HuH-7 (cell line): ENCODE measurements at regions not wholly inside any gene's neighbourhood (a gene's known extent, or its start where the extent isn't known, plus 50 kb on each side); places are given as distances from the start of the nearest gene placed in this dataset.
"Not testable (repeated sequence)": the region's sequence is repeated elsewhere in the genome, so short reads cannot be mapped to it uniquely, and the experiment has no call there.

Source experiments
- DNase-seq: peaks from one replicate; pipeline ENCODE4 v3.0.0; 2011; ENCODE audit warnings: low spot score

DNA sequence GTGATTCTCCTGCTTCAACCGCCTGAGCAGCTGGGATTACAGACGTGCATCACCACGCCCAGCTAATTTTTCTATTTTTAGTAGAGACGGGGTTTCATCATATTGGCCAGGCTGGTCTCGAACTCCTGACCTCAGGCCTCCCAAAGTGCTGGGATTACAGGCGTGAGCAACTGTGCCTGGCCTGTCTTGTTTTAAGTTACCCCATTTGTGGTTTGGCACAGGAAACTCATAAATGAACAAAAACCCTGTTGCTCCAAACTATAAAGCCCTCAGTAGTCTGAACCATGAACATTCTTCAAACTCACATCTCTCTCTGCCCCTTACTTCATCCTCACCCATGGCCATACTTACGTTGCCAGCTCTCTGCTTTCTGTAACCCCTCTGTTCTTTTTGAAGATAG is 61.7 kb downstream of the RHOU start:
- DNase-seq = not testable (repeated sequence)

DNA sequence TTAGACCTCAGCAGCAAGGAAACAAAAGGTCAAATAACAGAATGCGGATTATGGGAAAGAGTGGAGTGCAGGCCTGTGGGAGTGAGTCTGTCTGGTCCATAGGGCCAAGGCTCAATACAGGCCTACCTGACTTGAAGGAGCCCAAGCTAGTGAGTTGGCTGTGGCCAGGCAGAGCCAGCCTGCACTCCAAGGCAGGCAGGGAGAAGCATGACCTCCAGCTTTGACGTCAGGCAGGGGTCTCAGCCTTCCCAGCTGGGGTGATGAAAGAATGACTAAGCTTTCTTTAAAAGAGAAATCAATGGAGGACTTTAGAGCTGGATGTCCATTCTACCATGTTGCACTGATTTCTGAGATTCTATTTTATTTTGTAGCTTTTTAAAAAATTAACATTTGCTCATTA is 62.8 kb downstream of the RHOU start:
- DNase-seq = no peak

DNA sequence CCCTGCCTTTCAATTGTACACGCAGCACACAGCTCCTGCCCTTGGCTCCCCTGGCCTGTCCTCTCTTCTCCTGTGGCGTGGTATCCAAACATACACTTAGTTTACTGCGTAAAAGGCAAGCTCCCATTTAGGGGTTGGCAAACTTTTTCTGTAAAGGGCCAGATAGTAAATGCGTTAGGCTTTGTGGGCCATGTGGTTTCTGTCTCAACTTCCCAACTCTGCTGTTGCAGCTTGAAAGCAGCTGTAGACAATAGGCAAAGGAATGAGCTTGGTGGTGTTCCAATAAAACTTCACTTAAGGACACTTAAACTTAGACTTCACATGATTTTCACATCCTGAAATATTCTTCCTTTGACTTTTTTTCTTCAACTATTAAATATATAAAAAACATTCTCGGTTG is 63.3 kb downstream of the RHOU start:
- no peak for DNase-seq

DNA sequence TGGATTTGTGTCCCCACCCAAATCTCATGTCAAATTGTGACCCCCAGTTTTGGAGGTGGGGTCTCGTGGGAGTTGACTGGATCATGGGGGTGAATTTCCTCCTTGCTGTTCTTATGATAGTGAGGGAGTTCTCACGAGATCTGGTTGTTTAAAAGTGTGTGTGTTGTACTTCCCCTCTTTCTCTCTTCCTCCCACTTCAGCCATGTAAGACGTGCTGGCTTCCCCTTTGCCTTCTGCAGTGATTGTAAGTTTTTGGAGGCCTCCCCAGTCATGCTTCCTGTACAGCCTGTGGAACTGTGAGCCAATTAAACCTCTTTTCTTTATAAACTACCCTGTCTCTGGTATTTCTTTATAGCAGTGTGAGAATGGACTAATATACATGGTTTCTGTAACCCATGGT is 64.6 kb downstream of the RHOU start:
- no peak for DNase-seq

DNA sequence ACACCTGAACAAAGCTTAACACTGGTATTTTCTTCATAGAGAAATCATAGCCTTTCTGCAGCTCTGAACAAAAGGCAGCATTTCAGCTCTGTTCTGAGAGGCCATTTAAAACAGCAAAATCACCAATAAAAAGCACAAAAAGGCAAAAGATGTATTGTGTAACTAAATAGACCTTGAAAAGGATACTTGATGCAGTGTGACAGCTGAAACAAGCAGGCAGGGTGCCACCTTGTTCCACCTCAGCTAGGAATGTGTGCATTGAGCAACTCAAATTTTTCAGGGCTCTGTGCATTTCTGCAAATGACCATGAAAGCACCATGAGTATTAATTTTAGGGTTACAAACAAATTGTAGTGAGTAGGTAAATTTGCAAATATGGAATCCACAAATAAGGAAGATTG is 65.8 kb downstream of the RHOU start:
- no peak for DNase-seq

DNA sequence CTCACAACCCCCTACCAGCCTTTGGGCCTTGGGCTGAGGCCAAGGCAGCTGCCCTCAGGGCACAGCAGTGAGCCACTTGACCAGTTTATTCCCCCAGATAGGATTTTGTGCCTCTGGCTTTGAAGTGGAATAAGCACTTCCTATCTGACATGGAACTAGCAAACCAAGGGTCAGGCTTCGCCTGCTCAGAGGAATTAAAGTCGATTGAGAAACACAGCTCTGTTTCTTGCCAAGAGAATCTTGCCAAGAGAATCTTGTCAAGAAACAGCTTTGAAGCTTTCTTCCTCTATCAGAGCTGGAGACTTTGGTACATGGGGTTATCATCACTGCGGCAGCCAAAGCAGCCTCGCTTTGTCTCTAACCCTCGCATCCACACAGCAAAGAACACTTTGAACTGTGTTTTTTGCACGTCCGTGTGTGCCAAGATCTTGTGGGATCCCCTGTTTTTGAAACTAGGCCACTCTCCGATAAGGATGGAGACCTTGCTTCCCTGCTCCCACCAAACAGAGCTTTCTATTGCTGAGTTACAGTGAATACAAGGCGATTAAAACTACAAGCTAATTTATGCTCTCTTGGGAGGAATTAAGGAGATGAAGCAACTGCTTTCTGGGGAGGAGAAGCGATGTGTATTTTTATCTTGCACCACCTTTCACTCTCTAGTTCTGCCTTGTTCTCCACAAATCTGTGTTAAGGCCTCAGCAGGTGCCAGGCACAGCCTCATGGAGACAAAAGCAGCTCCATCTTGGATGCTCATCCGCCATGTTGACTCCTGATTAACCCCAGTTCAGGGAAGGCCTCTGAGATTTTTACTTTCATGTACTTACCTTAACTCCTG is 67.3 kb downstream of the RHOU start:
- no peak for DNase-seq

DNA sequence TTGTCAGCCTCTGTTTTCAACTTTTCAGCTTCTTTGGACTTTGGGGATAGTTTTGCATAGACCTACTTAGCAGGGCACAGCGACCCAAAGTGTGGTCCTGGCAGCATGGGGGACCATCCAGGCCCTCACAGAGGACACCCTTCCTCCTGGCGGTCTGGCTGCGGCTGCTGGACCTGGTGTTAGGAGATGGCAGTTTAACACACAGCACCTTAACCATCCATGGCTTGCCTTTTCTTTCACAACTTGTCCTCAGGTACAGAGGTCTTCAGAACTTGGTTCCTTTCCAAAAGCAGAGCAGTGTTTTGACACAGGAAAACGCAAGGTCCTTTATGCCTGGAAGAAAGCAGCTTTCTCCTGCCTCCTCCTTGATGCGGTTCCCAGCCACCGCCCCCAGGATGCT is 68.1 kb downstream of the RHOU start:
- no peak for DNase-seq

DNA sequence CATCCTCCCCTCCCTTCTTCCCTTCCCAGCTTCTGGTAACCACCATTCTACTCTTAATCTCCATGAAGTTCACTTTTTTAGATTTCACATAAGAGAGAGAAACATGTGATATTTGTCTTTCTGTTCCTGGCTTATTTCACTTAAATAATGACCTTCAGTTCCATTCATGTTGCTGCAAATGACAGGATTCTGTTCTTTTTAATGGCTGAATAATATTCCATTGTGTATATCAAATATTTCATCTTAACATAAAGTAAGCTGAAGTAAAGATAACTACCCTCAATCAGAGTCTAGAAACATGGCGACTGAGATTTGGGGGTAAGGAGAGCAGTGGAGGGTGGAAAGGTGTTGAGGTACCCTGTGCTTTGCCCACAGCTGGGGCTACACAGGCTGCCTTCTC is 68.9 kb downstream of the RHOU start:
- no peak for DNase-seq

DNA sequence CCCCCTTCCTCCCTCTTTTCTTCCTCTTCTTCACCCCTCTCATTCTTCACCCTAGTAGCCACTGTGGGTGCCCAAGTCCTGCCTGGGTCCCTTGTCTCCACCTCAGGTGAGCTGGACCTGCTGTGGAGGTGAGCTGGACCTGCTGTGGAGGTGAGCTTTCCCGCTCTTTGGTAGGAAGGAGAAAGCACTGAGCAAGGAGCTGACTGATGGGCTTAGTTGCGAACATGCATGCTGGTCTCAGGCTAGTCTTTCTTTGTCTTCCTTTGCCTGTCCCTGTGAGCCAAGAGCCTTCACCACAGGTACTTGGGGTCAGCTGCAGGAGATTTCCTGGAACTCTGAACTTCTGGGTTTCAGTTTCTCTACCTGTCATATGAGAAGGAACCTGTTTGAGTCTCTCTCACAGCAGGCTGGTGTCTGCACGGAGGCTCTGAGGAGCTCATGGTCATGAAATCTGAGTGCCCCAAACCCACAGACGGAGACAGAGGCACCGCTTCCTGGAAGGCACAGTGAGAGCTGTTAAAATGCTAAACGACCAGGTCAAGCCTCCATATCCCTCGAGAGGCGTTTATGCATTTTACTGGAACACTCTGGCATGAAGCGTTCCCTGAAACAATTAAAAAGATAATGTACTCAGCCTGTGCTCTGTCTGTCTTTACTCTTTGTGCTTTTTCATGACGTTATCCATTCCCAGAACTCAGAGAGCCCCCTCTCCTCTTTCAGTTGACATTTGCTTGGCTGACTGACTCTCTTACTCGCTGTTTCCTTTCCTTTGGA is 69.5 kb downstream of the RHOU start:
- no peak for DNase-seq

DNA sequence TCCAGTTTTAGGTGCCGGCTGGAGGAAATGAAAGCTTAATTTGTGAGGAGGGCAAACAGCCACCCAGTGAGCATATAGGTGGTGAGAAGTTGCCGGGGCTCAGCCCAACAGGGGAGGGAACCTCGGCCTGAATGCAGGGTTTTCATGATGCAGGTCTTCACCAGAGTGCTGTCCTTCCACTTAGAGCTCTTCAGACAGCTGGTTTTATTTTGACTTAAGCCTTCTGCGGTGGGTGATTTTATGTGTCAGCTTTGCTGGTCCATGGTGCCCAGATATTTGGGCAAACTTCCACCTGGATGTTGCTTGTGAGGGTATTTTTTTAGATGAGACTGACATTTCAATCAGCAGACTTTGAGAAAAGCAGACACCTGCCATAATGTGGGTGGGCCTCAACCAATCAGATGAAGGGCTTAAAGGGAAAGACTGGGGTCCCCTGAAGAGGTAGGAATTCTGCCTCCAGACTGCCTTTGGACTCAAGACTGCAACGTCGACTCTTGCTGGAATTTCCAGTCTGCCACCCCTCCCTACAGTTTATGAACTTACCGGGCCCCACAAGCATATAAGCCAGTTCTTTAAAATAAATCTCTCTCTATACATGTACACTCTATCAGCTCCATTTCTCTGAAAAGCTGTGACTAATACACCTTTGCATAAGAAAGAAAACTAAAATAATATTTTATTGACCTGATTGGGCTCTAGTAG is 72.8 kb downstream of the RHOU start:
- no peak for DNase-seq

DNA sequence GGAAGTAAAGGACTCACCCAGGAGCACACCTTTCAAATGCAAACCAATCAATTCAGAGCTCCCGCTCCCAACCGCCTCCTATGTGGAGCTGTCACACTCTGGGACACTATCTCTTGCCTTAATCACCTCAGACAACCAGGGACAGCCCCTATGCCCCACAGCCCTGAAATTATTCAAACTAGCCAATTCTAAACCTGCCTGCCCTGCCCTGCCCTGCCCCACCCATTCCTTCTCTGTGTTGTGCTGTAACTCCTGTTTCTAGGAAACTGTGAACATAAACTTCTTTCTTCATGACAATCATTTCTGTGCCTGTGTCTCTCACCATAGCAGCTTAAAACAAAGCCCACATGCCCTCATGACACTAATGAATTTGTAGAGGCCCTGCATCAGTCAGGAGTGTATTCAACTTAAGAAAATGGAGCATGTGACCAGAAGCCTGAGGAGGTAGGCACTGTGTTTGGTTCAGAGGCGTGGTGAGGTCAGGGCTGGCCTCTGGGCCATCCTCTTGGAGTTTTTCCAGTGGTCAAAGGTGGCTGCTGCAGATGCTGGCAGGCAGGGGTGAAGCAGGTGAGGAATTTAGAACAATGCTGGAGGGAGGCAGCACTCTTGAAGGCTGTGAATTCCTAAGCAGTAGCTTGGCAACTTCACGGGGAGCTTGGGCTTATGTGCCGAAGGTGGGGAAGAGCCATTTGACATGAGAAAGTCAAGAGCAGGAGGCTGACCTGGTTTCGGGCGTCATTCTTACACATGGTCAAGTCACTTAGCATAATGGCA is 74.5 kb downstream of the RHOU start:
- peak; percentile 37 for DNase-seq

DNA sequence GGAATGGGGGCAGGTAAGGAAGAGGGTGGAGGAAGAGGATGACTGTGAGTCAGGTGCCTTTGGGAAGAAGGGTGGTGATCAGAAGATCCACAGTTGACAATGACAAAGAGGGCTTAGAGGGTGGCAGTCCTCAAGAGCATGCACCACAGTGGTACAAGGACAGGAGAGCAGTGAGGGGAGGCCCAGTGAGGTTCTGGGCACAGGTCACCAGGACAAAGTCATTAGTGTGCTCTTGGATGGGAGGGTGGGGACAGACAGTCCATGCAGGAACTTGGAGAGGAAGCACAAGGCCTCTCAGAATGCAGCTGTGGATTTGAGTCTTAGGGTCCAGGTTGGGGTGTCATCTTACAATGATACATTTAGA is 75.1 kb downstream of the RHOU start:
- DNase-seq = no peak

DNA sequence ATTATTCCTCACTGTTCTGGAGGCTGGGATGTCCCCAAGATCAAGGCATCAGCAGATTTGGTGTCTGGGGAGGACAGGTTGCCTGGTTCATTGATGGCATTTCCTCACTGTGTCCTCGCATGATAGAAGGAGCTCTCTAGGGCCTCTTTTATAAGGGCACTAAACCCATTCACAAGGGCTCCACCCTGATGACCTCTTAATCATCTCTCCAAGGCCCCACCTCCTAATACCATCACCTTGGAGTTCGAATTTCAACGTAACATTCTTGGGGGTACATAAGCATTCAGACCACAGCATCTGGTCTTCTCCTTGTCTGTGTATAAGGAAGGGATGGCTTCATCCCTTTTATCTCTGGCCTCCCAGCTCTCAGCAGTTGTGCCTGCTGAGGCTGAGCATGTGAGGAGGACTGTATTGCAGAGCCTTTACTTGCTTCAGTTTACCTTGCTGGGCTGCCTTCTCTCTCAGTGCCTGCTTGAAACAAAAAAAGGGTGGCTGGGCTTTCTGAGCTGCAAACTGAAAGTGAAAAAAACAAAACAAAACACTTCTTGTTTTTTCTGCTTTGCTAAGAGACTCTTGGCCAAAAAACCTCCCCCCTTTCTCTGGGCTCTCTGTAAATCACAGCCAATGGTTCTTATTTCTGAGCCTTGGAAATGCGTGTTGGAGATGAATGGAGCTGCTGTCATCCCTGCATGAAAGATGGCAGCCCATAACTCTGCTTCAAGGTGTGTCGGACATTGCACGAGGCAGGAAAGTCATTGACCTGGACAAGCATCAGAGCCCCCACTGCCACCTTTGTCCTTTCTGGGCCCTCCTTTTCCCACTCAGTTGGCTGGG is 75.8 kb downstream of the RHOU start:
- DNase-seq = no peak

DNA sequence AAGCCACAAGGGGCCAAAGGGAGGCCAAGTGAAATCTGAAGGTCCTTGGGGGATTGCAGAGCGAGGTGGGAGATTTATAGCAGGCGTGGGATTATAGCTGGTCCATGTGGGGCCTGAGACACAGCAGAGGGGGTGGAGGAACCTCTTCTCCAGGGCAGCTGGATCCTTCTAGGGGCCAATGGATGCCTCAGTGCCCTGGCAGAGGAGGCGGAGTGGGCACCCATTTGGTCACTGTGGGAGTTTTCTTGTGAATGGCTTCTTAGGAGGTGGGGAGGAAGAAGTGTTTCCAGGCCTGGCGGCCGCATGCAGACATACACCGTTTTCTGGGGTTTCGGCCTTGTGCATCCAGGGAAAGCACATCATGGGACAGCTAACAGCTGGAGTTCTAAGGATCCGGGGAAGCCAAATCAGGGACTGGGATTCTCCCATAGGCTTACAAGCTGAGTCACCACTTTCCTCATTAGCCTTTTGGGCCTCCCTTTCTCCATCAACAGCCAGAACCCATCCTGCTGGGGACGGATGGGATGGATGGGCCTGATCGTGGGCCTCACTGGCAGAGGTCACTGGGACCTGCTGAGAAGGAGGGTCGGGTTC is 76.5 kb downstream of the RHOU start:
- no peak for DNase-seq

DNA sequence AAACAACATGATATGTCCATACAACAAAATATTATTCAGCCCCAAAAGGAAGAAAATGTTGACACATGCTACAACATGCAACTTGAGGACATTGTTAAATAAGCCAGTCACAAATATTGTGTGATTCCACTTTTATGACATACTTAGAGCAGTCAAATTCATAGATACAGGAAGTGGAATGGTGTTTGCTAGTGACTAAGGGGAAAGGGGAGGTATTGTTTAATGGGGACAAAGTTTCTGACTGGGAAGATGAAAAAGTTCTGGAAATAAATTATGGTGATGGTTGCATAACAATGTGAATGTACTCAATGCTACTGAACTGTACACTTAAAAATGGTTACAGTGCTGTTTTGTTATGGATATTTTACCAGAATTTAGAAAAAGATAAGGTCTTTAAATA is 77.7 kb downstream of the RHOU start:
- no peak for DNase-seq

DNA sequence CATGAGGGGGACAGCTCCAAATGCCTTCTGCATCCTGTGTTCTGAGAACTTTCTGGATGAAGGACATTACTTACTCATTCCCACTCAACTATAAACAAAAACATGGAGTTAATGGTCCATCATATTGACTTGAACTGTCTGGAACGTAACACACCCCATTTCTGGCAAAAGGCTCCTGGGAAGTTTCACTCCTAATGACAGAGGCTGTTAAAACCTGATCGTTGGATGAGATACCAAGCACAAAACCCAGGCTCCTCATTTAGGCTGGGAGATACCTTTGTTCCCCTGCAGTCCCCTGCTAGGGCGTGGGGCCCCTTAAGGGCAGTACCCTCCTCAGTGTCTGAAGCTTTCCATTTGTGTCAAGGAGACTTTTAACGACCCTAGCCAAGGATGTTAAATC is 78.9 kb downstream of the RHOU start:
- DNase-seq = no peak

DNA sequence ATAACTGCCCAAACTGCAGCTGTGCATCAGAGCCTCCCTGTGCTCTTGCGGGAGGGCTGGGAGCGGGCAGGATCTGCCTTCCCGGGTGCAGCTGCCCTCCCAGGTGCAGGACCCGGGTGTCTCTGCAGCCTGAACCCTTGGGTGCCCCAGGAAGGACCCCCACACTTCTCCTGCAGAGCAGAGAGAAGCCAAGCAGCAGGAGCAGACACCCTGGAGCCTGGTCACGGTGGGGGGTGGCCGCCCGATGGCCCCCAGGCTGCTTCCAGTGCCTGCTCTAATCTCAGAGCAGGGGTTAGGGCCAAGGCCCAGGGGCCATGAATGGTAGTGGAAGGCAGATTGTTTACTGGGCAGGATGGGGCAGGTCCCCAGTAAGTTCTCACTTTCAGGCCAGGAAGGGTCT is 83.0 kb downstream of the RHOU start:
- no peak for DNase-seq

DNA sequence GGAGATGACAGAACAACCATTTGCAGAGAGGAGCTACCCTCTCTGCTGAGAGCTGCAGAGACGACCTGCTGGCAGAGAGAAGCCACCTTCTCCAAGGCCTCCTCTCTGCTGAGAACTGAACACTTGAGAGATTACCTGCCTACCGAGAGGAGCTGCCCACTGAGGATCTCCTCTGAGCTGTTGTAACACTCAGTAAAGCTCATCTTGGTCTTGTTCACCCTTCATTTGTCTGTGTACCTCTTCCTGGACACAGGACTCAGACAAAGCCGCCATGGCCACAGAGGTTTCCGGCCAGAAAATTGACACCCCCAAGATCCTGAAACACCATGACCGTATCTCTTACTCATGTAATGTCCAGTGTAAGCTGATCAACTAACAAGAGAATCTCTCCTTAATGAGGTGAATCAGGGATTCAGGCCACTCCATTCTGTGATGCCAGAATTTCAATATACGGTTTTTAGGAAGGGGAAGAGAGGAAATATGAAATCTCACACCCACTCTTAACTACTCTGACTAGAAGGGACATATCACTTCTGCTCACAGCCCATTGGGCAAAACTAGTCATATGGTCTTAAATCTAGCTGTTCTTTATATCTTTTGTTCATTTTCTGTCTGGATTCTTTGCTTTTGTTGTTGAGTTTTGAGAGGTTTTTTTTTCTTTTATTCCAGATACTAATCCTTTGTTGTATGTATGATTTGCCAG is 83.8 kb downstream of the RHOU start:
- no peak for DNase-seq

DNA sequence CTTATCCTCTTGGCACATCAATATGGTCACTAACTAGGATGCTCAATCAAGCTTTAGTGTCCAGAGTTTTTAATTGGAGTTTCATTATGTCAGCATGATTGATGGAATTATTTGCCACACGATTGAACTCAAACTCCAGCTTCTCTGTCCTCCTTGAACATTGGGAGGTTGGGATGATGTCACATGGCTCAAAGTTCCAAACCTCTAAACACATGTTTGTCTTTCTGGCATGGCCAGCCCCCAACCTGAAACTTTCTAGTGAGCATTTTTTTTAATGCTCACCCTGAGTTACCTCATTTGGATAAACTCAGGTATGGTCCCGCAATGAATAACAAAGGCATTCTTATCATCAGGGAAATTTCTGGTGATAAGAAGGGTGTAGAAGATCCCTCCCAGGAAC is 86.0 kb downstream of the RHOU start:
- DNase-seq = no peak

DNA sequence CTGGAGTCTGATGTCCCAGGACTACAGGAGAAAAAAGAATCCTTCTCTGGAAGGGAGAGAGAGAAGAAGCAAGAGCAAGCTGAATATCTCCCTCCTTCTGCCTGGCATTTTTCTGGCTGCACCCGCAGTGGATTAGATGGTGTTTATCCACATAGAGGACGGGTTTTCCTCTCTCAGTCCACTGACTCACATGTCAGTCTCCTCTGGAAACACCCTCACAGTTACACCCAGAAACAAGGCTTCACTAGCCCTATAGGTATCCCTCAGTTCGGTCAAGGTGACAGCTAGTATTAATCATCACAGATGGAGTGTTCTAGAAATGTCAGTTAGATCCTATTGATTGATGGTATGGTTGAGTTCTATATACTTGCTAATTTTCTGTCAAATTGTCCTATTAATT is 87.9 kb downstream of the RHOU start:
- no peak for DNase-seq
